Endothelial cell (in vitro differentiated cells): ENCODE measurements at regions not wholly inside any gene's neighbourhood (a gene's known extent, or its start where the extent isn't known, plus 50 kb on each side); places are given as distances from the start of the nearest gene placed in this dataset.
"Not testable (repeated sequence)": the region's sequence is repeated elsewhere in the genome, so short reads cannot be mapped to it uniquely, and the experiment has no call there.

Experiments used
- DNase-seq: peaks from one replicate; pipeline ENCODE4 v3.0.0; 2021; ENCODE audit warnings: low spot score
- H3K27ac Mint-ChIP-seq: one replicate; pipeline ENCODE4 v1.8.0; 2021; ENCODE audit warnings: mixed read lengths, inconsistent platforms; ENCODE audit not compliant: unreplicated experiment
- H3K27me3 Mint-ChIP-seq: one replicate; pipeline ENCODE4 v1.8.0; 2021; ENCODE audit warnings: mild to moderate bottlenecking, moderate library complexity, mixed read lengths, inconsistent platforms; ENCODE audit not compliant: unreplicated experiment
- H3K36me3 Mint-ChIP-seq: one replicate; pipeline ENCODE4 v1.8.0; 2021; ENCODE audit warnings: mild to moderate bottlenecking, low read depth, mixed read lengths, inconsistent platforms; ENCODE audit not compliant: unreplicated experiment
- H3K4me1 Mint-ChIP-seq: one replicate; pipeline ENCODE4 v1.8.0; 2021; ENCODE audit warnings: mild to moderate bottlenecking, mixed read lengths, inconsistent platforms; ENCODE audit not compliant: unreplicated experiment
- H3K4me3 Mint-ChIP-seq: one replicate; pipeline ENCODE4 v1.8.0; 2021; ENCODE audit warnings: mild to moderate bottlenecking, mixed read lengths, inconsistent platforms; ENCODE audit not compliant: unreplicated experiment
- H3K9me3 Mint-ChIP-seq: one replicate; pipeline ENCODE4 v1.8.0; 2021; ENCODE audit warnings: mixed read lengths, inconsistent platforms; ENCODE audit not compliant: unreplicated experiment
- CTCF ChIP-seq: fragments of 200-600 bp; sonication (generic); IDR thresholded peaks from one replicate; pipeline ENCODE4 v1.5.0; 2021; ENCODE audit warnings: antibody characterized with exemption; ENCODE audit not compliant: unreplicated experiment

- Mint-ChIP-seq H3K9me3 (no peaks in the 10 kb centered on the region), H3K36me3 (no peaks in the 10 kb centered on the region), H3K27me3 (no peaks in the 10 kb centered on the region), H3K4me1 (peaks cover 2% of the 10 kb centered on the region), H3K27ac (no peak overlapping the region), H3K4me3 (no peak overlapping the region)
- DNase-seq: no peak
- TF ChIP-seq CTCF: no peak
Measured at GRCh38 chr6:6074190-6074589, 67.5 kb upstream of the NRN1 start.

DNA sequence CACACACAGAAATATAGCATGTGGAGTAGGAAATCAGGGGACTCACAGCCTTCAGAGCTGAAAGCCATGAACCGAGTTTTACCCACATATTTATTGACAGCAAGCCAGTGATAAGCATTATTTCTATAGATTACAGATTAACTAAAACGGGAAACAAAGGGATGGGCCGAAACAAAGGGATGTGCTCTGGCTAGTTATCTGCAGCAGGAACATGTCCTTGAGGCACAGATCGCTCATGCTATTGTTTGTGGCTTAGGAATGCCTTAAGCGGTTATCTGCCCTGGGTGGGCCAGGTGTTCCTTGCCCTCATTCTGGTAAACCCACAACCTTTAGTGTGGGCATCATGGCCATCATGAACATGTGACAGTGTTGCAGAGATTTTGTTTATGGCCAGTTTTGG lies 61.4 kb upstream of the NRN1 start:
- H3K27ac Mint-ChIP-seq, DNase-seq, H3K4me3 Mint-ChIP-seq, H3K36me3 Mint-ChIP-seq, H3K4me1 Mint-ChIP-seq, H3K27me3 Mint-ChIP-seq, H3K9me3 Mint-ChIP-seq: not testable (repeated sequence)

DNA sequence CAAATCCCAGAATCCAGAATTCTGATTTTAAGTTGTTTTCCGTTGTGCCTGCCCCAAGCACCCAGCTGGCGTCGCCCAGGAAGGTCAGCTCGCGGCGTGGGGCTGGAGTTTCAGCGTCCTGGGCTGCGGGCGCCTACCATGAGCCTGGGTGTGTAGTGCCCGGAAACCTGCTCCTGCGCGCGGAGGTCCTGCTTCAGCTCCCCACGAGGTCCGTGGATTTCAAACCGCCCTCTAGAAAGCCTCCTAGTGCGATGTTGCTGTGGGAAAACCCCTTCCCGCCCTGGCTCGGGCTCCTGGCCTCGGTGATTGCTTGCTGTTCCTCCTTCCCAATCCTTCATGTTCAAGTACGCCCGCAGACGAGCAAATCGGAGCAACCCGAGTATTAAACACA lies 51.3 kb upstream of the NRN1 start:
- no peak overlapping the region for H3K27ac Mint-ChIP-seq
- DNase-seq: no peak
- H3K4me3 Mint-ChIP-seq: no peak overlapping the region
- no peak for TF ChIP-seq CTCF
- H3K36me3 Mint-ChIP-seq: no peaks in the 10 kb centered on the region
- no peaks in the 10 kb centered on the region for H3K27me3 Mint-ChIP-seq
- H3K4me1 Mint-ChIP-seq: no peaks in the 10 kb centered on the region
- H3K9me3 Mint-ChIP-seq: peaks cover 5% of the 10 kb centered on the region

DNA sequence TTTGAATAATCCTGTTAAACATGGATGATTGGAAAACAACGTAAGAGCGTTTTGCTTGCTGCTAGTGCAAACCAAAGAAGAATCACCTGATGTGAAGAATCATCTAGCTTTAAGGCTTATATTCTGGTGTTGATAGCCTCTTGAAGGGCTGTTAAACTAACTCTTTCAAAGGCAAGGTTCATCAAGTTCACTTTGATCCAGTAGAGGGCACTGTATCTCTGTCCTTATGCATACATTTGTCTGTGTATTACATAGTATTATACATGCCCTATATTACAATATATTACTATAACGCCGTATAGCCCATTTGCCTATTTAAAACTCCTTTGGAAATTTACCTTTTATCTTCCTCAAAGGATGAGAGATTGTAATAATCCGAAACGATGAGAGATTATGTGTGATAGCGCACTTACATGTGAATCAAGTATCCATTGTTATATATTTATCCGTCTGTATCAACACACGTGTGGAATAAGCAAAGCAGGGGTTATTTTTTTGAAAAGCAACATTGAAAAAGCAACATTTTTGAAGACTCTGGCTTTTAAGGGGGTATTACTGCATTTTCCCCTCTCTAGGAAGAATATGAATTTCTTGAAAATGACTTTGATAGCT lies 50.8 kb upstream of the NRN1 start:
- Mint-ChIP-seq H3K27ac (no peak overlapping the region), H3K9me3 (peaks cover 5% of the 10 kb centered on the region), H3K4me3 (no peak overlapping the region), H3K4me1 (no peaks in the 10 kb centered on the region), H3K36me3 (no peaks in the 10 kb centered on the region), H3K27me3 (no peaks in the 10 kb centered on the region)
- TF ChIP-seq CTCF: peak; percentile 57
- peak; percentile 22 for DNase-seq
